HG03108 (cell line): ENCODE measurements at regions not wholly inside any gene's neighbourhood (a gene's known extent, or its start where the extent isn't known, plus 50 kb on each side); places are given as distances from the start of the nearest gene placed in this dataset.
"Not testable (repeated sequence)": the region's sequence is repeated elsewhere in the genome, so short reads cannot be mapped to it uniquely, and the experiment has no call there.

Source experiments
- ATAC-seq: cut with Tn5 transposase; IDR thresholded peaks from one replicate; pipeline ENCODE4 v1.9.1; 2021; ENCODE audit warnings: moderate library complexity; ENCODE audit not compliant: unreplicated experiment

DNA sequence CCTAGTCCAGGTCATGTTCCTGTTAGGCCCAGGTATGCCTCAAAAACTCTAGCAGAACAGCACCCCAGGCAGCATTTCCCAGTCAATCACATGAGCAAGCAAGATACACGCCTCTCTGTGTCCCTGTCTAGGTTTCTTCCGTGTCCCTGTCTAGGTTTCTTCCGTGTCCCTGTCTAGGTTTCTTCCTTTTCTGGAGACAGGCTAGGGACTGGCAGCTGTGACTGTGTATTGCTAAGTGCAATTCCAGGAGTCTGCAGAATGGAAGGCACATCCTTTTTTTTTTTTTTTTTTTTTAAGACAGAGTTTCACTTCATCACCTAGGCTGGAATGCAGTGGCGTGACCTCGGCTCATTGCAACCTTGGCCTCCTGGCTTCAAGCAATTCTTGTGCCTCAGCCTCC is 77.6 kb downstream of the SETD4 start:
- ATAC-seq: no peak

- ATAC-seq: no peak
Measured at GRCh38 chr21:35981514-35982070, 78.7 kb downstream of the SETD4 start.

DNA sequence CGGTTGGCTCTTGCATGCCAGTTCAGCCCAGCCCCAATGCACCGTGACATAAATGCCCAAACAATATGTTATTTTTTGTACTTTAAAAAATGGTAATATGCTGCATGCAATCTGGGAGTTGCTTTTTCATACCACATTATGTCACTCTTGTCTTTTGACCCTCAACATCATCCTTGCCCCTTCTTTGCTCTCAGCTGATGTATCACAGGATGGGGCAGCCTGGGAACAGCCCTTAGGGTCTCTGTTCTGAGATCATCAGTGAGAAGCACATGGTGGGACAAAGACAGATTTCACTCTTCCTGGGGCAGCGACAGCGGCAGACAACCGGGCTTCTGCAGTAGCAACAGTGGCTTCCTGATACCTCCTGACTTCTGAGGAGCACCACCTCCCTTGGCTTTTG is 79.5 kb downstream of the SETD4 start:
- no peak for ATAC-seq

GRCh38 chr21:35977860-35978259 is 82.5 kb downstream of the SETD4 start:
- ATAC-seq: not testable (repeated sequence)

DNA sequence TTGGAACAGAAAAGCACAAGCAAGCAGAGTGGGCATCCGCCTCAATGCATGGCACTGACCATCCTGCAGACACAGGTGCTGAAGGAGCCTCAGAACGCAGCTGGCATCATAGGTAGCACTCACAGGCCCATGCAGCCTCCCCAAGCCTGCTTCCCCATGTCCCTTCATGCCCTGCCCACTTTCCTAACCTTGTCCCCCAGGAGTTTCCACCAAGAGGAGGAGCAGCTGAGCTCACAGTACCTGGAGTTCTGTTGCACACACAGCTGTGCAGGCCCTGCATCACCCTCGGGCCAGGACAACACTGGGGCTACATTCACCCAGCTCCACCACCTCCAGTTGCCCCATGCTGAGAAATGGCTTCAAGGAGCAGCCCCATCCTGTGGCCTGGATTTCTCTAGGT is 83.4 kb downstream of the SETD4 start:
- no peak for ATAC-seq

GRCh38 chr21:35976481-35976880 is 83.8 kb downstream of the SETD4 start:
- no peak for ATAC-seq

DNA sequence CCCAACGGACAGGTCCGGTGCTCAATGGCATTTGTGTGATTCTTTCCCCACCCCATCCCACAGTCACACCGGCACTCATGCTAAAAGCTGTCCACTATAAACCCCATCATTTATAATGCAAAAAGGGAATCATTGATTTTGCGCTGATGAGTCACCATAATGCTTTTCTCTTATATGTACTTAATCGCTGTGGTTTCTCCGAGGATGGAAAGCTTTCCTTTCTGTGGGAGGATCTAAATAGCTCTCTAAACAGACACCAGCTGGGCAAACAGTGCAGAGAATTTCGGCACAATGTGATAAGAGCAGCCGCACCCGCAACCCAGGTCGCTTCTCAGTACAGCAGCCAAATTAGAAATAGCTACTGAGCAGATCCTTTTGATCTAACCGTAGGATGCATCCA is 85.6 kb downstream of the SETD4 start:
- ATAC-seq: no peak

GRCh38 chr21:35971824-35972223 is 88.5 kb downstream of the SETD4 start:
- no peak for ATAC-seq

DNA sequence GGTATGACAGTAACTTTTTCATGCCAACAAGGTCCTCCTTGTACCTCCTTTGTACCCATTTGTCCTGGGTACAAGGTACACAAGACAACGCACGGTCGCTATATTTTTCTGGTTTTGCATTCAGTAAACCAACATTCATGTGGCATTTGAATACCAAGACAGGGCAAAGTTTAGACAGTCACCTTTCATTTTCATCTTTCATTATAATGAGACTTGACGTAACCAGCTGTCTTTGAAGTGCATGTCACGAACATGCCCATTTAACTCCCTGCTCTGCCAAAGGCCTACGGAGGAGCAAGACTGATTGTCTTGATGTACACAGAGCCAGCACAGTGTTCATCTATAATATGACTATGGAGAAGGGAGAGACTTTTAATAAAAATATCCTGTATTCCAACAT is 91.0 kb downstream of the SETD4 start:
- ATAC-seq: no peak

DNA sequence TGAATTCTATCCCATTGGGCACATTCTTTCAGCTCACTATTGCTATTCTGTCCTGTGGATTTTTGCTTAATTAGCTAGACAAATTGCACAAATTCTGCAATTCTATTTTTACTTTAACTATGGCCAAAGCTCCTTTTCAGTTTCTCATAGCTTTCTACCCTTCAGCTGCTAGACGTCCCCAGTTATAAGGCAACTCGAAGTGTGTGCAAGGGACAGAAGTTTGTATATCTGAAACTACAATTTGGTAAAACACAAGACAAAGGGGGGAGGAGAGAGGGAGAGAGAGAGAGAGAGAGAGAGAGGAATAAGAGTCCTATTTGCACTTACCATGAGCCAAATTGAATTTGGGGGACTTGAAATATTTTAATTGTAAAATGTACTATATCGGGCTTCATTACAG is 91.8 kb downstream of the SETD4 start:
- no peak for ATAC-seq

- ATAC-seq: no peak
Measured at GRCh38 chr21:35965699-35966098, 94.6 kb downstream of the SETD4 start.

DNA sequence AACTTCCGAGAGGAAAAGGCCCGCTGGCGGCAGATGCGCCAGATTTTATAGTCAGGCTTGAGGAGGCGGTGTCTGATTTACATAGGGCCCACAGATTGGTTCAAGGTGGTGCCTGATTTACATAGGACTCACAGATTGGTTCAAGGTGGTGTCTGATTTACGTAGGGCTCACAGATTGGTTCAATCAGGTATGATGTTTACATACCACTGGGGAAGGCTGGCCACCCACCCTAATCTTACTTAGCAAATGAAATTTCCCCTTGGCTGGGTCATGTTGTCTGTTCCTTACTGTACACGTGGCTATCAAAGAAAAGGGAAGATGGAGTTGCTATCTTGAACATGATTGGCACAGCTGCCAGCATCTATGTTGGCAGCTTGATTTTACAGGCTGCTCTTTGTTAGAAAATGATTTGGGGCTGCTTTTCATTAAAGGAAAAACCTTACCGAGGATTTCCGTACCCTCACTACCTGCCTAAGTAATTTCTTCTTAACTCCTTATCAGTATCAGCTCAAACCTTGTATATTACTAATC is 96.3 kb downstream of the SETD4 start:
- no peak for ATAC-seq

- ATAC-seq: no peak
Measured at GRCh38 chr21:35962917-35963316, 97.4 kb downstream of the SETD4 start.

GRCh38 chr21:35954066-35954465 is 106.3 kb downstream of the SETD4 start:
- ATAC-seq: no peak

GRCh38 chr21:35953597-35953996 is 106.7 kb downstream of the SETD4 start:
- no peak for ATAC-seq

DNA sequence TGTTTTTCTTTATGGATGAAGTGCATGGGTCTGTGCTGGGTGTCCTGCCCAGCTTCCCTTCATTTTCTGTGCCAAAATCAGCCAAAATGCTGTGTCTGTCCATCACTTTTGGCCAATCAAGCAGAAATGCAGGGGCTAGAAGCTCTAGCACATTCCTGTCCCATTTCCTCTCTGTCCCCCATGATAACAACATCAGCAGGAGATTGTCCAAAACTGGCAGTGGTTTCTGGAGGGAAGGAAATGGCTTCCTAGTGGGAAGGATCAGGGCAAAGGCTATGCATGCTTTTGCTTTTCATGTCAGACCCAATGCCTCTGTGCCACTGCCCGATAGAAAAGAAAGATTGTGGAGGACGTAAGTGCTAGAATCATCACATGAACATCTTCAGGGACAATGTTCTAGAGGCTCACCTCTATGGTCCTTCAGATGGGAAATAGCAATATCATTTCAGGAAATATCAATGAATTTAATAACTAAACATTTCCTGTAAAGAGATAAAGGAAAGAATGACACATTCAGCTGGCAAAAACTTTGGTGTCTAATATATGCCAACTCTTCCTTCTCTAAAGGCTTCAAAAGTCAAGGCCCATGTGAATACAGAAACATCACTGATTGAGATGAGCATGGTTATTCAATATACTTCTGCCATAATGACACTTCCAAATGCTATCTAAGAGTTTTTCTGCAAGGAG is 107.5 kb downstream of the SETD4 start:
- no peak for ATAC-seq

DNA sequence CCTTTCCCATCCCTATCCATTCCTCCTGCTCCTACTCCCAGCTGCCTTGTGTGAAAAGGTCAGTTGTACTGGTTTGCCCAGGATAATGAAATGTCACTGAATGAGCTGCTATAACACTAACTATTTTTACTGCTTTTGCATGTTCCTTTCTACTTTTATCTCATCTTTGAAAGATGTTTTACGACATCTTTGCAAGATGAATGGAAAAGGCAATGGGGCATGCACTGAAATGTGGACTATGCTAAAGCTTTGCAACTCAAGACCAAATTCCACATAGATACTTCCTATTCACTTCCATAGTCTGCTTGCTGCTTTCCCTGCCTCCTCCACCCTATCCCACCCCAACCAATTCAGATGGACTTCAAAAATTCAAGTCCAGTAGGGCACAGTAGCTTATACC is 111.3 kb downstream of the SETD4 start:
- no peak for ATAC-seq

- ATAC-seq: no peak
Measured at GRCh38 chr21:35945089-35945671, 115.1 kb downstream of the SETD4 start.

DNA sequence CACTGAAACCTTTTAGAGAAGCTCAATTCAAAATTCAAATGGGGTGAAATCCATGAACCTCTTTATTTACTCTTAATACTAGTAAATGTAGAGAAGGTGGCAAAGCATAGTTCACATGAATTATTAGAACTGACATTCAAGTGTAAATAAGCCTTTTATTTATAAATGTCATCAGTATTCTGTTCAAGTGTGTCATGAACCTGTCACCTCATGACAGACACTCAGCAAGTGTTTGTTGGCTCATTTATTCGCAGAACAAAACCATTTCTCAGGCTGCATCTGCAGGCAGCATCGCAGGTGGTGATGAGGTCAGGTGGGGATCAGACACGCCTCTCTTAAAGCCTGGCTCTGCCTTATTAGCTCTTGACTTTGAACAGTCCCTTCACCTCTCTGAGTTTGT is 116.6 kb downstream of the SETD4 start:
- ATAC-seq: no peak

- no peak for ATAC-seq
Measured at GRCh38 chr21:35942211-35943144, 117.8 kb downstream of the SETD4 start.
